Cardiac fibroblast (primary cell): ENCODE measurements at regions not wholly inside any gene's neighbourhood (a gene's known extent, or its start where the extent isn't known, plus 50 kb on each side); places are given as distances from the start of the nearest gene placed in this dataset.

Source experiments
- DNase-seq, 2 donors: peaks; one replicate each; pipeline versions ENCODE4 v3.0.0 to v3.0.0-alpha.2; 2010; ENCODE audit warnings: low read depth in 2 of 2
- H3K4me3 ChIP-seq, 2 donors: replicated peaks in 1 of 2; 1 replicate in 1 of 2; 2 replicates in 1 of 2; pipeline ENCODE4 v1.5.1; 2011; ENCODE audit warnings: low read depth in 2 of 2, low read length in 2 of 2, mild to moderate bottlenecking in 2 of 2, moderate library complexity in 1 of 2
- TF ChIP-seq, protein P1 (sequence below): IDR thresholded peaks from one replicate; pipeline ENCODE4 v1.5.1; 2011; ENCODE audit warnings: low read depth, mild to moderate bottlenecking, low read length, inconsistent platforms

DNA sequence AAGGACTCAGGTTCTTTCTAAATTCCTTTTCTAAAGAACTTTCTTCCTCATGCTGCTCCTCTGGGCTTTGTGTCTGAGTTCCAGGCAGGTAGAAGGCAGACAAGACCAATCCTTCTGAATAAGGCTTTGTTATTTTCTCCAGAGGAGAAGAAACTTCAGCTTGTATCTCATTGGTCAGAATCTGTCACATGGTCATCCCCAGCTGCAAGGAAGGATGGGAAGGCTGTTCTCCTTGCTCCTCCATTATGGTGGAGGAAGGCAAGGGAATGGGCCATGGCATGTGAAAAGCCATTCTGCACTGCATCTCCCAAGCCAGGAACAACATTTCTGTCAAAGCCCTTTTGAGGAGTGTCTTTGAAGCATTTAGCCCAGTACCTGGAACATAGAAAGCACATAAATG lies 50.6 kb upstream of the NTPCR start:
- H3K4me3 ChIP-seq = no peak overlapping the region
- DNase-seq = no peak

More for the DNA sequence above, 50.6 kb upstream of the NTPCR start:
- TF ChIP-seq, protein P1, sequence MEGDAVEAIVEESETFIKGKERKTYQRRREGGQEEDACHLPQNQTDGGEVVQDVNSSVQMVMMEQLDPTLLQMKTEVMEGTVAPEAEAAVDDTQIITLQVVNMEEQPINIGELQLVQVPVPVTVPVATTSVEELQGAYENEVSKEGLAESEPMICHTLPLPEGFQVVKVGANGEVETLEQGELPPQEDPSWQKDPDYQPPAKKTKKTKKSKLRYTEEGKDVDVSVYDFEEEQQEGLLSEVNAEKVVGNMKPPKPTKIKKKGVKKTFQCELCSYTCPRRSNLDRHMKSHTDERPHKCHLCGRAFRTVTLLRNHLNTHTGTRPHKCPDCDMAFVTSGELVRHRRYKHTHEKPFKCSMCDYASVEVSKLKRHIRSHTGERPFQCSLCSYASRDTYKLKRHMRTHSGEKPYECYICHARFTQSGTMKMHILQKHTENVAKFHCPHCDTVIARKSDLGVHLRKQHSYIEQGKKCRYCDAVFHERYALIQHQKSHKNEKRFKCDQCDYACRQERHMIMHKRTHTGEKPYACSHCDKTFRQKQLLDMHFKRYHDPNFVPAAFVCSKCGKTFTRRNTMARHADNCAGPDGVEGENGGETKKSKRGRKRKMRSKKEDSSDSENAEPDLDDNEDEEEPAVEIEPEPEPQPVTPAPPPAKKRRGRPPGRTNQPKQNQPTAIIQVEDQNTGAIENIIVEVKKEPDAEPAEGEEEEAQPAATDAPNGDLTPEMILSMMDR = no peak
